ENCODE measurements at regions not wholly inside any gene's neighbourhood (a gene's known extent, or its start where the extent isn't known, plus 50 kb on each side); places are given as distances from the start of the nearest gene placed in this dataset.

DNA sequence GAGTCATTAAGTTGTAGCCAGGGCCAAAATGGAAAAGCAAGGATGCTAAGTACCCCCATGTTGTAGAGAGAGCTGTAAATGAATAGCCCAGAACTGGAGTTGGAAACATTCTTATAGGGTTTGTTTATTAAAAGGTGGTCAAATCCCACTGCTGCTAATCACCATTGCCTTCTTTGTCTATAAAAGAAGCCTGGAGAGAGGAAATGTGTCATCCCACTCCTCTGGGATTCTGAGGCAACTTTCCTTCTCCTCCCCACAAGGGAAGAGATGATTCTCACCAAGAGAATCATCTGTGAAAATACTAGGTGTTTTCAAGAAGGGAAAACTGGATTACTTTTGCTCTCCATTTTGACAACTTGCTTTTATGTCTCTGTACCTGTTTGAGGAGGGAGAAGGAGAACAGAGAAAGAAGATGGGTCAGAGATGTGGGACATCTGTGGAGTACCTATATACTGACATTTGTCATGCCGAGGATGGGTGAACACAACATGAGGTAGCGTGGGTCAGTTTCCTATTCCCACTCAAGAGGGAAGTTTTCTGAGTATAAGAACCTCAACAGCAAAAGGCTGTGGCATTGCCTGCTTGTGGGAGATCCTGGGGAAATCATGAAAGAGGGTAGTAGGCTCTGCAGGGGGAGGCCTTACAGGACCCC, 262.2 kb downstream of the KIF20B start:
- no peak for DNase-seq
- H3K27me3 ChIP-seq, result no peaks in the 10 kb centered on the region
- no peaks in the 10 kb centered on the region for H3K9me3 ChIP-seq
- intact Hi-C loops (cut with DNase I), result no loop called here
- H3K36me3 ChIP-seq, result no peaks in the 10 kb centered on the region
- no peak overlapping the region for H3K4me3 ChIP-seq
- no peaks in the 10 kb centered on the region for H3K4me1 ChIP-seq
- H3K27ac ChIP-seq, result no peak overlapping the region
- 92% methylated on average over 2 of the region's 2 CpGs for whole genome bisulfite sequencing, 2 donors
- TF ChIP-seq POLR2AphosphoS5 (IDR thresholded peaks at IDR 0.05) (no peak), CTCF (IDR thresholded peaks at IDR 0.05) (no peak), EP300 (IDR thresholded peaks at IDR 0.05) (no peak), POLR2A (IDR thresholded peaks at IDR 0.05) (no peak)

GRCh38 chr10:89966211-89966610, 264.8 kb downstream of the KIF20B start:
- DNase-seq, result no peak
- Histone ChIP-seq H3K36me3 (no peaks in the 10 kb centered on the region), H3K27ac (no peak overlapping the region), H3K4me3 (no peak overlapping the region), H3K9me3 (no peaks in the 10 kb centered on the region), H3K4me1 (no peaks in the 10 kb centered on the region), H3K27me3 (no peaks in the 10 kb centered on the region)
- intact Hi-C loops (cut with DNase I), result no loop called here
- 86 to 92% methylated on average over 1 of the region's 1 CpG for WGBS, 2 donors
- no peak for TF ChIP-seq CTCF (IDR thresholded peaks at IDR 0.05)
- TF ChIP-seq EP300 (IDR thresholded peaks at IDR 0.05), result no peak
- TF ChIP-seq POLR2AphosphoS5 (IDR thresholded peaks at IDR 0.05), result no peak
- TF ChIP-seq POLR2A (IDR thresholded peaks at IDR 0.05), result no peak

DNA sequence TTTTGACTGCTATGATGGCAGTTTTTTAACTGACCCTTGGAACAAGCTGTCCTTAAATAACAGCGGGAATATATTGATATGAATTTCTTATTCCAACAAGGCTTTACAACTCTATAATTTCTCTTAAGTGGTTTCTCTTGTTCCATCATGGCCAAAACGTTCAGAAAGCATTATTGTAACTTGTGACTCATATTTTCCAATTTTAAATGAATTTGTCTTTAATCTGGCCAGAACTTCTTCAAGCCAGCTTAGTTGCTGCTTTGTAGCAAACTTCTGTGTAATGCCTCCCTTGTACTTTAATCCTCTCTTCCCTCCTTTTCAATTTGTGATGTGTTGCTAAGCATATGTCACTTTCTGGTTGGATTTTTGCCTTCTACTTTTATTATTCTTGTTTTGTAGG, 271.9 kb downstream of the KIF20B start:
- WGBS, 2 donors, result 53 to 63% methylated on average over 2 of the region's 2 CpGs
- Histone ChIP-seq H3K27me3 (no peaks in the 10 kb centered on the region), H3K9me3 (no peaks in the 10 kb centered on the region), H3K4me3 (no peak overlapping the region), H3K36me3 (no peaks in the 10 kb centered on the region), H3K4me1 (peaks cover 0 to 5% (median 0%) of the 10 kb centered on the region in 4 donors), H3K27ac (no peak overlapping the region)
- intact Hi-C loops (cut with DNase I), result no loop called here
- TF ChIP-seq POLR2A (IDR thresholded peaks at IDR 0.05) (no peak), POLR2AphosphoS5 (IDR thresholded peaks at IDR 0.05) (no peak), EP300 (IDR thresholded peaks at IDR 0.05) (no peak), CTCF (IDR thresholded peaks at IDR 0.05) (no peak)
- no peak for DNase-seq

DNA sequence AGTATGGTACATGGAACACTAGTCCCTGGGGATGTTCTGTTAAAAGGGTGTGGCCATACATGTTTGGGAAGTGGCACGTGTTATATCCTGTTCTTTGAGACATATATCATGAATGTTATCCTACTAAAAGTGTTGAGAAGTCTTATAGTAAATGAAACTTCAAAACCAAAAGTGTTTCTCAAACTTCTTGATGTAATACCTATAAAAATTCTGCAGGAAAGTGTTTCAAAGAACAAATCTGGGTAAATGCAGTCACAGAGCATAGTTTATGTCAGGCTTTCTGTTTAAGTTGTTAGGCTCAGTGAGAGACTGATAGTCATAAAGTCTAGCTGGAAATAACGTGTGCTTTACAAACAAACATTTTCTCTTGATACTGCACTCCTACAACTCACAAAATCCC, 273.7 kb downstream of the KIF20B start:
- no peaks in the 10 kb centered on the region for H3K27me3 ChIP-seq
- no peak overlapping the region for H3K27ac ChIP-seq
- intact Hi-C loops (cut with DNase I), result no loop called here
- no peaks in the 10 kb centered on the region for H3K9me3 ChIP-seq
- WGBS, 2 donors, result 14 to 61% methylated on average over 2 of the region's 2 CpGs
- no peak overlapping the region for H3K4me3 ChIP-seq
- H3K4me1 ChIP-seq, result peaks cover 0 to 5% (median 0%) of the 10 kb centered on the region in 4 donors
- DNase-seq, result no peak
- H3K36me3 ChIP-seq, result no peaks in the 10 kb centered on the region
- TF ChIP-seq CTCF (IDR thresholded peaks at IDR 0.05), result no peak
- TF ChIP-seq EP300 (IDR thresholded peaks at IDR 0.05), result no peak
- no peak for TF ChIP-seq POLR2AphosphoS5 (IDR thresholded peaks at IDR 0.05)

GRCh38 chr10:89975771-89976170, 274.4 kb downstream of the KIF20B start:
- H3K4me1 ChIP-seq, result peaks cover 0 to 5% (median 0%) of the 10 kb centered on the region in 4 donors
- WGBS, 2 donors, result 13 to 53% methylated on average over 2 of the region's 2 CpGs
- intact Hi-C loops (cut with DNase I), result no loop called here
- H3K27ac ChIP-seq, result no peak overlapping the region
- H3K9me3 ChIP-seq, result no peaks in the 10 kb centered on the region
- TF ChIP-seq EP300 (IDR thresholded peaks at IDR 0.05), result no peak
- no peak for TF ChIP-seq POLR2A (IDR thresholded peaks at IDR 0.05)
- no peak for TF ChIP-seq CTCF (IDR thresholded peaks at IDR 0.05)
- no peak for TF ChIP-seq POLR2AphosphoS5 (IDR thresholded peaks at IDR 0.05)
- H3K4me3 ChIP-seq, result no peak overlapping the region
- DNase-seq, result no peak
- H3K36me3 ChIP-seq, result no peaks in the 10 kb centered on the region
- no peaks in the 10 kb centered on the region for H3K27me3 ChIP-seq

All from sigmoid colon (tissue), 6 donors.